ENCODE measurements at regions not wholly inside any gene's neighbourhood (a gene's known extent, or its start where the extent isn't known, plus 50 kb on each side); places are given as distances from the start of the nearest gene placed in this dataset.

DNA sequence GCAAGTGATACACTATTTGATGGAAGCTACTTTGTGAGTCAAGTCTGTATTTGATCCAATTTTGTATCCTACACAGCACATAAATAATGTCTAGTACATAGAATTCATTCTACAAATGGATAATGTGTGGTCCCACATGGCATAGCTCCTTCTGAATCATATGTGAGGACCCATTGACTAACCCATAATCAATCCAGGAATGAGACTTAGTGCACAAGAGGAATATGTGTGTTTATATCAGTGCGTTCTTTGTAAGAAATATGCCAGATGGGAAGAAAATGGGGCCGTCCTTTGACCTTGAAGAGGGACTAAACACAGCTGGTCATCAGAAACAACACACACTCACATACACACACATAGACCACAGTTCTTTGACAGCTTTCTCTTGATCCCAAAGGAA, 282.7 kb upstream of the SEMA6D start (continued):
- no peak for TF ChIP-seq CREBL2 (CRISPR knock-in tag; IDR thresholded peaks at IDR 0.05; ENCODE audit: borderline replicate concordance)
- no peak for TF ChIP-seq ZNF841 (CRISPR knock-in tag; IDR thresholded peaks at IDR 0.05; ENCODE audit: borderline replicate concordance)
- no peak for TF ChIP-seq EZH2 (conservative IDR thresholded peaks at IDR 0.05; ENCODE audit: low read depth, low read length)
- TF ChIP-seq SETDB1 (CRISPR knock-in tag; IDR thresholded peaks at IDR 0.05; ENCODE audit: borderline replicate concordance) = no peak
- TF ChIP-seq ZNF510 (CRISPR knock-in tag; IDR thresholded peaks at IDR 0.05; ENCODE audit: low read depth) = no peak
- TF ChIP-seq, protein P1, sequence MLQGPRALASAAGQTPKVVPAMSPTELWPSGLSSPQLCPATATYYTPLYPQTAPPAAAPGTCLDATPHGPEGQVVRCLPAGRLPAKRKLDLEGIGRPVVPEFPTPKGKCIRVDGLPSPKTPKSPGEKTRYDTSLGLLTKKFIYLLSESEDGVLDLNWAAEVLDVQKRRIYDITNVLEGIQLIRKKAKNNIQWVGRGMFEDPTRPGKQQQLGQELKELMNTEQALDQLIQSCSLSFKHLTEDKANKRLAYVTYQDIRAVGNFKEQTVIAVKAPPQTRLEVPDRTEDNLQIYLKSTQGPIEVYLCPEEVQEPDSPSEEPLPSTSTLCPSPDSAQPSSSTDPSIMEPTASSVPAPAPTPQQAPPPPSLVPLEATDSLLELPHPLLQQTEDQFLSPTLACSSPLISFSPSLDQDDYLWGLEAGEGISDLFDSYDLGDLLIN (CRISPR knock-in tag; IDR thresholded peaks at IDR 0.05; ENCODE audit: borderline replicate concordance) = no peak
- TF ChIP-seq ZBED4 (CRISPR knock-in tag; IDR thresholded peaks at IDR 0.05; ENCODE audit: borderline replicate concordance) = no peak

- no peak overlapping the region for H3K27ac ChIP-seq (ENCODE audit: extremely low read length, insufficient read depth, low read length)
- ChIA-PET CTCF (ENCODE audit: low intra/inter-chr PET ratio, low total read pairs) (no interaction called here), POLR2A (no interaction called here)
- FAIRE-seq (no peak), ATAC-seq (no peak), DNase-seq (ENCODE audit: low spot score) (no peak)
- H2AFZ ChIP-seq (ENCODE audit: low read length) = no peak overlapping the region
- no peak overlapping the region for H3K4me2 ChIP-seq (ENCODE audit: low read depth, low read length)
- peaks cover 11% of the 10 kb centered on the region for H3K9me3 ChIP-seq (ENCODE audit: low read length)
- H3K36me3 ChIP-seq (replicated peaks in 1 of 2; ENCODE audit: control insufficient read depth in 1 of 2, insufficient read depth in 2 of 2, low read length in 2 of 2) = no peaks in the 10 kb centered on the region
- H3K27me3 ChIP-seq (ENCODE audit: control insufficient read depth in 1 of 2, insufficient read depth in 2 of 2, low read length in 2 of 2) = no peaks in the 10 kb centered on the region
- no peaks in the 10 kb centered on the region for H4K20me1 ChIP-seq (ENCODE audit: insufficient read depth, low read length)
- H3K4me1 ChIP-seq (ENCODE audit: insufficient read depth, low read length) = no peaks in the 10 kb centered on the region
- H3K9ac ChIP-seq (ENCODE audit: insufficient read depth, low read depth, low read length) = no peak overlapping the region
- H3K79me2 ChIP-seq (ENCODE audit: insufficient read depth, low read length) = no peaks in the 10 kb centered on the region
- intact Hi-C loops (cut with micrococcal nuclease; ENCODE audit: unreplicated experiment) (no loop called here), in situ Hi-C loops (cut with HindIII; ENCODE audit: extremely low pct_ligation_motif_present, low pct_unique_long_range_greater_than_20kb) (no loop called here)
- no peak overlapping the region for H3K4me3 ChIP-seq (replicated peaks in 1 of 3; ENCODE audit: insufficient read depth in 1 of 3, low read depth in 2 of 3, low read length in 3 of 3)
- no TSS peak for BruUV-seq (replicated peaks)
- TF ChIP-seq FOXA3 (CRISPR knock-in tag; IDR thresholded peaks at IDR 0.05) (no peak), ZNF598 (CRISPR knock-in tag; IDR thresholded peaks at IDR 0.05; ENCODE audit: borderline replicate concordance) (no peak), SRSF4 (IDR thresholded peaks at IDR 0.05; ENCODE audit: low read depth, low read length, poor library complexity, severe bottlenecking) (no peak), HNRNPL (IDR thresholded peaks at IDR 0.05; ENCODE audit: low read depth, low read length) (no peak), SAP130 (CRISPR knock-in tag; IDR thresholded peaks at IDR 0.05; ENCODE audit: low read depth) (no peak), PHF20 (CRISPR knock-in tag; IDR thresholded peaks at IDR 0.05) (no peak), STAG1 (CRISPR knock-in tag; IDR thresholded peaks at IDR 0.05) (no peak), ZNF296 (CRISPR knock-in tag; conservative IDR thresholded peaks at IDR 0.05) (no peak), YEATS2 (CRISPR knock-in tag; IDR thresholded peaks at IDR 0.05; ENCODE audit: borderline replicate concordance) (no peak), ZNF552 (CRISPR knock-in tag; IDR thresholded peaks at IDR 0.05; ENCODE audit: borderline replicate concordance) (no peak)
- TF ChIP-seq, protein P2, sequence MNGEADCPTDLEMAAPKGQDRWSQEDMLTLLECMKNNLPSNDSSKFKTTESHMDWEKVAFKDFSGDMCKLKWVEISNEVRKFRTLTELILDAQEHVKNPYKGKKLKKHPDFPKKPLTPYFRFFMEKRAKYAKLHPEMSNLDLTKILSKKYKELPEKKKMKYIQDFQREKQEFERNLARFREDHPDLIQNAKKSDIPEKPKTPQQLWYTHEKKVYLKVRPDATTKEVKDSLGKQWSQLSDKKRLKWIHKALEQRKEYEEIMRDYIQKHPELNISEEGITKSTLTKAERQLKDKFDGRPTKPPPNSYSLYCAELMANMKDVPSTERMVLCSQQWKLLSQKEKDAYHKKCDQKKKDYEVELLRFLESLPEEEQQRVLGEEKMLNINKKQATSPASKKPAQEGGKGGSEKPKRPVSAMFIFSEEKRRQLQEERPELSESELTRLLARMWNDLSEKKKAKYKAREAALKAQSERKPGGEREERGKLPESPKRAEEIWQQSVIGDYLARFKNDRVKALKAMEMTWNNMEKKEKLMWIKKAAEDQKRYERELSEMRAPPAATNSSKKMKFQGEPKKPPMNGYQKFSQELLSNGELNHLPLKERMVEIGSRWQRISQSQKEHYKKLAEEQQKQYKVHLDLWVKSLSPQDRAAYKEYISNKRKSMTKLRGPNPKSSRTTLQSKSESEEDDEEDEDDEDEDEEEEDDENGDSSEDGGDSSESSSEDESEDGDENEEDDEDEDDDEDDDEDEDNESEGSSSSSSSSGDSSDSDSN (CRISPR knock-in tag; IDR thresholded peaks at IDR 0.05) = no peak
These were observed 279.8 kb upstream of the SEMA6D start for GRCh38 chr15:47437491-47437890.
